A673 (cell line): ENCODE measurements at regions not wholly inside any gene's neighbourhood (a gene's known extent, or its start where the extent isn't known, plus 50 kb on each side); places are given as distances from the start of the nearest gene placed in this dataset.
A peak's percentile ranks its signal among the peaks of the same experiment; 100 is the strongest.

Experiments
- BruUV-seq: library from RNA; stranded (reverse); fragments of 400-500 nt; replicated peaks from 2 replicates; lab custom pipeline; 2021; lab: Mats Ljungman, UMichigan
- CTCF ChIA-PET: fragments of 300-600 bp; sonication (Branson Sonifier 250); formaldehyde crosslinking; loops from one replicate; lab custom pipeline; 2022; ENCODE audit warnings: antibody characterized with exemption; lab: Charles Lee
- POLR2A ChIA-PET: fragments of 300-600 bp; sonication (Branson Sonifier 250); formaldehyde crosslinking; loops from one replicate; lab custom pipeline; 2022; ENCODE audit warnings: antibody characterized with exemption; ENCODE audit not compliant: low non-redundant PET; lab: Charles Lee
- DNase-seq: peaks from one replicate; pipeline ENCODE4 v3.0.0-alpha.2; 2015; ENCODE audit warnings: low spot score
- H3K27ac ChIP-seq: fragments of 200-600 bp; sonication (generic); 2 replicates; pipeline ENCODE4 v1.5.1; 2016; ENCODE audit warnings: mixed run types, low read depth, mild to moderate bottlenecking, mixed read lengths, antibody characterized with exemption, low read length; ENCODE audit not compliant: poor library complexity, severe bottlenecking
- H3K27me3 ChIP-seq: fragments of 200-600 bp; sonication (generic); replicated peaks from 2 replicates; pipeline ENCODE4 v1.6.1; 2017; ENCODE audit warnings: mixed run types, low read depth, mild to moderate bottlenecking, mixed read lengths, antibody characterized with exemption, low read length; ENCODE audit not compliant: insufficient read depth, poor library complexity
- H3K36me3 ChIP-seq: fragments of 200-600 bp; sonication (generic); 2 replicates; pipeline ENCODE4 v1.6.1; 2016; ENCODE audit warnings: mixed run types, mild to moderate bottlenecking, mixed read lengths, antibody characterized with exemption, low read length; ENCODE audit not compliant: insufficient read depth, poor library complexity, severe bottlenecking
- H3K4me1 ChIP-seq: fragments of 200-600 bp; sonication (generic); 2 replicates; pipeline ENCODE4 v1.6.1; 2017; ENCODE audit warnings: mixed run types, mild to moderate bottlenecking, mixed read lengths, antibody characterized with exemption, low read length; ENCODE audit not compliant: insufficient read depth, poor library complexity, severe bottlenecking
- H3K4me3 ChIP-seq: fragments of 200-600 bp; sonication (generic); 2 replicates; pipeline ENCODE4 v1.5.1; 2016; ENCODE audit warnings: low read depth, mixed run types, mild to moderate bottlenecking, mixed read lengths, low read length; ENCODE audit not compliant: poor library complexity, severe bottlenecking
- H3K9me3 ChIP-seq: fragments of 200-600 bp; sonication (generic); 2 replicates; pipeline ENCODE4 v1.6.1; 2016; ENCODE audit warnings: mixed run types, low read depth, mild to moderate bottlenecking, mixed read lengths, antibody characterized with exemption, low read length; ENCODE audit not compliant: poor library complexity, severe bottlenecking
- EZH2 ChIP-seq: fragments of 200-600 bp; sonication (generic); IDR thresholded peaks from 2 replicates; pipeline ENCODE4 v1.6.1; 2017; ENCODE audit warnings: borderline replicate concordance, low read depth, mild to moderate bottlenecking, mixed read lengths, antibody characterized with exemption, low read length; ENCODE audit not compliant: poor library complexity, severe bottlenecking
- intact Hi-C: fragments of 100-400 bp; cut with micrococcal nuclease; formaldehyde crosslinking; loops from one replicate; pipeline ENCODE4 v1.10.0; 2022; ENCODE audit not compliant: unreplicated experiment
- TF ChIP-seq, protein P1 (sequence below): fragments of 300-800, 200-600 bp; sonication (generic); conservative IDR thresholded peaks from 2 replicates; pipeline ENCODE4 v1.5.1; 2017; ENCODE audit warnings: low read depth, mild to moderate bottlenecking, antibody characterized with exemption, low read length, moderate library complexity, mixed read lengths

- Histone ChIP-seq H3K9me3 (peaks cover 12% of the 10 kb centered on the region), H3K27ac (no peak overlapping the region), H3K27me3 (no peaks in the 10 kb centered on the region), H3K4me1 (no peaks in the 10 kb centered on the region), H3K4me3 (no peak overlapping the region), H3K36me3 (no peaks in the 10 kb centered on the region)
- BruUV-seq = no TSS peak
- intact Hi-C loops = no loop called here
- TF ChIP-seq, protein P1, sequence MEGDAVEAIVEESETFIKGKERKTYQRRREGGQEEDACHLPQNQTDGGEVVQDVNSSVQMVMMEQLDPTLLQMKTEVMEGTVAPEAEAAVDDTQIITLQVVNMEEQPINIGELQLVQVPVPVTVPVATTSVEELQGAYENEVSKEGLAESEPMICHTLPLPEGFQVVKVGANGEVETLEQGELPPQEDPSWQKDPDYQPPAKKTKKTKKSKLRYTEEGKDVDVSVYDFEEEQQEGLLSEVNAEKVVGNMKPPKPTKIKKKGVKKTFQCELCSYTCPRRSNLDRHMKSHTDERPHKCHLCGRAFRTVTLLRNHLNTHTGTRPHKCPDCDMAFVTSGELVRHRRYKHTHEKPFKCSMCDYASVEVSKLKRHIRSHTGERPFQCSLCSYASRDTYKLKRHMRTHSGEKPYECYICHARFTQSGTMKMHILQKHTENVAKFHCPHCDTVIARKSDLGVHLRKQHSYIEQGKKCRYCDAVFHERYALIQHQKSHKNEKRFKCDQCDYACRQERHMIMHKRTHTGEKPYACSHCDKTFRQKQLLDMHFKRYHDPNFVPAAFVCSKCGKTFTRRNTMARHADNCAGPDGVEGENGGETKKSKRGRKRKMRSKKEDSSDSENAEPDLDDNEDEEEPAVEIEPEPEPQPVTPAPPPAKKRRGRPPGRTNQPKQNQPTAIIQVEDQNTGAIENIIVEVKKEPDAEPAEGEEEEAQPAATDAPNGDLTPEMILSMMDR = no peak
- TF ChIP-seq EZH2 = no peak
- CTCF ChIA-PET = no interaction called here
- no peak for DNase-seq
- POLR2A ChIA-PET = no interaction called here
Measured at GRCh38 chrX:63566856-63567255, 215.7 kb upstream of the SPIN4 start.

- Histone ChIP-seq H3K27me3 (no peaks in the 10 kb centered on the region), H3K27ac (no peak overlapping the region), H3K36me3 (no peaks in the 10 kb centered on the region), H3K4me1 (no peaks in the 10 kb centered on the region), H3K9me3 (peaks cover 7% of the 10 kb centered on the region), H3K4me3 (peak overlapping the region; percentile 46)
- ChIA-PET POLR2A (no interaction called here), CTCF (no interaction called here)
- no peak for TF ChIP-seq EZH2
- TF ChIP-seq, protein P1 = no peak
- no TSS peak for BruUV-seq
- DNase-seq = no peak
- intact Hi-C loops = no loop called here
Measured at GRCh38 chrX:63561425-63561824, 210.3 kb upstream of the SPIN4 start.

DNA sequence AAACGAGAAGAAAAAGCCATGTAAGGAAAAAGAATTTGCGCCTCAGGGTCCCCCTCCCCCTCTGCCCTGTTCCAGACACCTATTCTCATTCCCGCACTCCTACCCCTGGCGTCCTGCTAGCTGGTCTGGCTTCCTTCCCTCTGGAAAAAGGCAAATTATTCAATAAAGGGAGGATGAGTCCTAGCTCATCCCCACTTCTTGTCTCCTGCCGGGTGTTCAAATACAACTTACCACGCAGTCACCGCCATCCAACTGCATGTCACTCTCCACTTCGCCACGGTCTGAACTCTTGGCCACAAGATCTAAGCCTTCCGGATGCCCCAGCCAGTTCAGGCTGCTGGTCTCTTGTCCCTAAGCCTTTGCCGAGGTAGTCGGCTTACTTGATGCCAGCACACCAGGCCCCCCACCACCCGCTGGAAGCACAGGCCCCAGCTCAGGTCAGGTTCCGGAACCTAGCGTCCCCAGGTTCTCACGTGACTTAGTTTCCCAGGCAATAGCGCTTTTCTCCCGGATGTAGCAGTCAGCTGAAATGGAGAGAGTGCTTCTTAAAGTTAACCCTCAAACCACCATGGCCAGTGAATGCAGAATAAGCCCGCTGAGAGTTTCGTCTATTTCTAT lies 209.6 kb upstream of the SPIN4 start:
- TF ChIP-seq, protein P1 = no peak
- no peak for TF ChIP-seq EZH2
- ChIA-PET CTCF (no interaction called here), POLR2A (no interaction called here)
- Histone ChIP-seq H3K9me3 (peaks cover 5% of the 10 kb centered on the region), H3K27me3 (no peaks in the 10 kb centered on the region), H3K36me3 (no peaks in the 10 kb centered on the region), H3K27ac (peak overlapping the region; percentile 13), H3K4me3 (peak overlapping the region; percentile 46), H3K4me1 (no peaks in the 10 kb centered on the region)
- intact Hi-C loops = no loop called here
- peak; percentile 61 for DNase-seq
- BruUV-seq = TSS peak; percentile 47
